ENCODE measurements at regions not wholly inside any gene's neighbourhood (a gene's known extent, or its start where the extent isn't known, plus 50 kb on each side); places are given as distances from the start of the nearest gene placed in this dataset.

DNA sequence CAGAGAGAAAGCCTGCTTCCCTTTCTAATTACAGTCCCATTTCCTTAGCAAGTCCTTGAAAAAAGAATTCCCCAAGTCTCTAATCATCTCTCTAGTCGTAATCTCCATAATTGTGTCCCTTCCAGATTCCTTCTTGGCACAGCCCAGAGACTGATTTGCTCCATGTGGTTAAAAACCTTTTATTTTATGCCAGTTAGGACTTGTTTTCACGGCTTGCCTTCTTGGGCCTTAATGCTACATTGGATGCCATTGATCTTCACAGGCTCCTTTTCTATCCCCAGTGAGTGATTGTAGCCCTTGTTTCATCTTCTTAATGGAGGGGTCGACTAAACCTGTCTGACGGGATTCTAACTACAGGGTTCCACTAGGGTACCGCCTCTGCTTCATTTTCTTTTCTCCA lies 650.6 kb upstream of the ARID1B start (continued):
- TF ChIP-seq POU6F1 (CRISPR knock-in tag; IDR thresholded peaks at IDR 0.05; ENCODE audit: borderline replicate concordance, low read depth) = no peak
- TF ChIP-seq CSDC2 (CRISPR knock-in tag; IDR thresholded peaks at IDR 0.05) = no peak
- no peak for TF ChIP-seq ESRRG (CRISPR knock-in tag; IDR thresholded peaks at IDR 0.05)
- no peak for TF ChIP-seq ZNF565 (CRISPR knock-in tag; conservative IDR thresholded peaks at IDR 0.05; ENCODE audit: low read depth)
- no peak for TF ChIP-seq OSR1 (CRISPR knock-in tag; IDR thresholded peaks at IDR 0.05)
- TF ChIP-seq, protein P1, sequence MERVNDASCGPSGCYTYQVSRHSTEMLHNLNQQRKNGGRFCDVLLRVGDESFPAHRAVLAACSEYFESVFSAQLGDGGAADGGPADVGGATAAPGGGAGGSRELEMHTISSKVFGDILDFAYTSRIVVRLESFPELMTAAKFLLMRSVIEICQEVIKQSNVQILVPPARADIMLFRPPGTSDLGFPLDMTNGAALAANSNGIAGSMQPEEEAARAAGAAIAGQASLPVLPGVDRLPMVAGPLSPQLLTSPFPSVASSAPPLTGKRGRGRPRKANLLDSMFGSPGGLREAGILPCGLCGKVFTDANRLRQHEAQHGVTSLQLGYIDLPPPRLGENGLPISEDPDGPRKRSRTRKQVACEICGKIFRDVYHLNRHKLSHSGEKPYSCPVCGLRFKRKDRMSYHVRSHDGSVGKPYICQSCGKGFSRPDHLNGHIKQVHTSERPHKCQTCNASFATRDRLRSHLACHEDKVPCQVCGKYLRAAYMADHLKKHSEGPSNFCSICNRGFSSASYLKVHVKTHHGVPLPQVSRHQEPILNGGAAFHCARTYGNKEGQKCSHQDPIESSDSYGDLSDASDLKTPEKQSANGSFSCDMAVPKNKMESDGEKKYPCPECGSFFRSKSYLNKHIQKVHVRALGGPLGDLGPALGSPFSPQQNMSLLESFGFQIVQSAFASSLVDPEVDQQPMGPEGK (CRISPR knock-in tag; IDR thresholded peaks at IDR 0.05; ENCODE audit: borderline replicate concordance) = no peak
- TF ChIP-seq ZFP3 (CRISPR knock-in tag; IDR thresholded peaks at IDR 0.05) = no peak

GRCh38 chr6:156125844-156126243 lies 651.3 kb upstream of the ARID1B start:
- TF ChIP-seq ZC3H10 (CRISPR knock-in tag; IDR thresholded peaks at IDR 0.05) = no peak
- no peak for TF ChIP-seq ZFP3 (CRISPR knock-in tag; IDR thresholded peaks at IDR 0.05)
- no peak for TF ChIP-seq SNAI2 (CRISPR knock-in tag; IDR thresholded peaks at IDR 0.05)
- TF ChIP-seq CSDC2 (CRISPR knock-in tag; IDR thresholded peaks at IDR 0.05) = no peak
- TF ChIP-seq CREB5 (CRISPR knock-in tag; IDR thresholded peaks at IDR 0.05; ENCODE audit: low read depth) = no peak
- TF ChIP-seq CSRNP3 (CRISPR knock-in tag; IDR thresholded peaks at IDR 0.05) = no peak
- no peak for TF ChIP-seq POU6F1 (CRISPR knock-in tag; IDR thresholded peaks at IDR 0.05; ENCODE audit: borderline replicate concordance, low read depth)
- no peak for TF ChIP-seq ZFP30 (CRISPR knock-in tag; IDR thresholded peaks at IDR 0.05)
- TF ChIP-seq BACH2 (CRISPR knock-in tag; IDR thresholded peaks at IDR 0.05; ENCODE audit: borderline replicate concordance) = no peak
- TF ChIP-seq PPARA (CRISPR knock-in tag; IDR thresholded peaks at IDR 0.05; ENCODE audit: borderline replicate concordance) = no peak
- TF ChIP-seq GLIS3 (CRISPR knock-in tag; IDR thresholded peaks at IDR 0.05) = no peak
- TF ChIP-seq OSR1 (CRISPR knock-in tag; IDR thresholded peaks at IDR 0.05) = no peak
- TF ChIP-seq ZNF565 (CRISPR knock-in tag; conservative IDR thresholded peaks at IDR 0.05; ENCODE audit: low read depth) = no peak
- no peak for TF ChIP-seq ARNTL (CRISPR knock-in tag; IDR thresholded peaks at IDR 0.05; ENCODE audit: borderline replicate concordance, low read depth)
- TF ChIP-seq, protein P2, sequence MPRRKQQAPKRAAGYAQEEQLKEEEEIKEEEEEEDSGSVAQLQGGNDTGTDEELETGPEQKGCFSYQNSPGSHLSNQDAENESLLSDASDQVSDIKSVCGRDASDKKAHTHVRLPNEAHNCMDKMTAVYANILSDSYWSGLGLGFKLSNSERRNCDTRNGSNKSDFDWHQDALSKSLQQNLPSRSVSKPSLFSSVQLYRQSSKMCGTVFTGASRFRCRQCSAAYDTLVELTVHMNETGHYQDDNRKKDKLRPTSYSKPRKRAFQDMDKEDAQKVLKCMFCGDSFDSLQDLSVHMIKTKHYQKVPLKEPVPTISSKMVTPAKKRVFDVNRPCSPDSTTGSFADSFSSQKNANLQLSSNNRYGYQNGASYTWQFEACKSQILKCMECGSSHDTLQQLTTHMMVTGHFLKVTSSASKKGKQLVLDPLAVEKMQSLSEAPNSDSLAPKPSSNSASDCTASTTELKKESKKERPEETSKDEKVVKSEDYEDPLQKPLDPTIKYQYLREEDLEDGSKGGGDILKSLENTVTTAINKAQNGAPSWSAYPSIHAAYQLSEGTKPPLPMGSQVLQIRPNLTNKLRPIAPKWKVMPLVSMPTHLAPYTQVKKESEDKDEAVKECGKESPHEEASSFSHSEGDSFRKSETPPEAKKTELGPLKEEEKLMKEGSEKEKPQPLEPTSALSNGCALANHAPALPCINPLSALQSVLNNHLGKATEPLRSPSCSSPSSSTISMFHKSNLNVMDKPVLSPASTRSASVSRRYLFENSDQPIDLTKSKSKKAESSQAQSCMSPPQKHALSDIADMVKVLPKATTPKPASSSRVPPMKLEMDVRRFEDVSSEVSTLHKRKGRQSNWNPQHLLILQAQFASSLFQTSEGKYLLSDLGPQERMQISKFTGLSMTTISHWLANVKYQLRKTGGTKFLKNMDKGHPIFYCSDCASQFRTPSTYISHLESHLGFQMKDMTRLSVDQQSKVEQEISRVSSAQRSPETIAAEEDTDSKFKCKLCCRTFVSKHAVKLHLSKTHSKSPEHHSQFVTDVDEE (CRISPR knock-in tag; IDR thresholded peaks at IDR 0.05) = no peak
- ATAC-seq = no peak

- ATAC-seq = no peak
- TF ChIP-seq TCF4 (CRISPR knock-in tag; IDR thresholded peaks at IDR 0.05; ENCODE audit: borderline replicate concordance) (no peak), BACH2 (CRISPR knock-in tag; IDR thresholded peaks at IDR 0.05; ENCODE audit: borderline replicate concordance) (no peak), PPARA (CRISPR knock-in tag; IDR thresholded peaks at IDR 0.05; ENCODE audit: borderline replicate concordance) (no peak), POU6F1 (CRISPR knock-in tag; IDR thresholded peaks at IDR 0.05; ENCODE audit: borderline replicate concordance, low read depth) (no peak), ZNF565 (CRISPR knock-in tag; conservative IDR thresholded peaks at IDR 0.05; ENCODE audit: low read depth) (no peak), ARNTL (CRISPR knock-in tag; IDR thresholded peaks at IDR 0.05; ENCODE audit: borderline replicate concordance, low read depth) (no peak), GLIS3 (CRISPR knock-in tag; IDR thresholded peaks at IDR 0.05) (no peak), ZFP30 (CRISPR knock-in tag; IDR thresholded peaks at IDR 0.05) (no peak), SNAI2 (CRISPR knock-in tag; IDR thresholded peaks at IDR 0.05) (no peak), CSDC2 (CRISPR knock-in tag; IDR thresholded peaks at IDR 0.05) (no peak)
- TF ChIP-seq, protein P1 (CRISPR knock-in tag; IDR thresholded peaks at IDR 0.05; ENCODE audit: borderline replicate concordance) = no peak
These were observed 653.4 kb upstream of the ARID1B start for GRCh38 chr6:156123731-156124130.
